MM.1S (cell line): ENCODE measurements at regions not wholly inside any gene's neighbourhood (a gene's known extent, or its start where the extent isn't known, plus 50 kb on each side); places are given as distances from the start of the nearest gene placed in this dataset.

Experiments
- DNase-seq: peaks from one replicate; pipeline ENCODE4 v3.0.0-alpha.2; 2015
- H2AFZ ChIP-seq: fragments of 300-600 bp; sonication (generic); 2 replicates; pipeline ENCODE4 v1.6.0; 2016; ENCODE audit warnings: antibody characterized with exemption, low read length
- H3F3A ChIP-seq: fragments of 300-600 bp; sonication (generic); 2 replicates; pipeline ENCODE4 v1.6.1; 2016; ENCODE audit warnings: mild to moderate bottlenecking, antibody characterized with exemption, low read length, moderate library complexity, mixed read lengths; ENCODE audit not compliant: insufficient read depth
- H3K27ac ChIP-seq: fragments of 300-600 bp; sonication (generic); 2 replicates; pipeline ENCODE4 v1.5.1; 2016; ENCODE audit warnings: mild to moderate bottlenecking, low read length
- H3K27me3 ChIP-seq: fragments of 300-600 bp; sonication (generic); replicated peaks from 2 replicates; pipeline ENCODE4 v1.6.0; 2016; ENCODE audit warnings: low read length; ENCODE audit not compliant: insufficient read depth
- H3K36me3 ChIP-seq: fragments of 300-600 bp; sonication (generic); replicated peaks from 2 replicates; pipeline ENCODE4 v1.6.1; 2016; ENCODE audit warnings: mild to moderate bottlenecking, low read length, mixed read lengths; ENCODE audit not compliant: insufficient read depth
- H3K4me1 ChIP-seq: fragments of 300-600 bp; sonication (generic); 2 replicates; pipeline ENCODE4 v1.6.1; 2016; ENCODE audit warnings: low read length, mixed read lengths
- H3K4me2 ChIP-seq: fragments of 300-600 bp; sonication (generic); 2 replicates; pipeline ENCODE4 v1.6.0; 2016; ENCODE audit warnings: low read depth, low read length
- H3K4me3 ChIP-seq: fragments of 300-600 bp; sonication (generic); 2 replicates; pipeline ENCODE4 v1.5.1; 2016; ENCODE audit warnings: low read length, mixed read lengths
- H3K79me2 ChIP-seq: fragments of 300-600 bp; sonication (generic); 2 replicates; pipeline ENCODE4 v1.6.1; 2016; ENCODE audit warnings: mixed run types, low read length, mixed read lengths
- H3K9ac ChIP-seq: fragments of 300-600 bp; sonication (generic); 2 replicates; pipeline ENCODE4 v1.6.1; 2016; ENCODE audit warnings: low read length, mixed read lengths
- H3K9me2 ChIP-seq: fragments of 300-600 bp; sonication (generic); replicated peaks from 2 replicates; pipeline ENCODE4 v1.6.1; 2016; ENCODE audit warnings: mild to moderate bottlenecking, low read length, mixed read lengths; ENCODE audit not compliant: insufficient read depth
- H3K9me3 ChIP-seq: fragments of 300-600 bp; sonication (generic); replicated peaks from 2 replicates; pipeline ENCODE4 v1.6.1; 2016; ENCODE audit warnings: mild to moderate bottlenecking, low read length, mixed read lengths; ENCODE audit not compliant: insufficient read depth
- H4K20me1 ChIP-seq: fragments of 300-600 bp; sonication (generic); 2 replicates; pipeline ENCODE4 v1.6.1; 2016; ENCODE audit warnings: mild to moderate bottlenecking, low read length, moderate library complexity, mixed read lengths; ENCODE audit not compliant: insufficient read depth
- CTCF ChIP-seq: fragments of 300-600 bp; sonication (generic); IDR thresholded peaks from 2 replicates; pipeline ENCODE4 v1.5.1; 2016; ENCODE audit warnings: antibody characterized with exemption, low read length, mixed read lengths
- EZH2 ChIP-seq: fragments of 300-600 bp; sonication (generic); optimal IDR thresholded peaks from 2 replicates; pipeline ENCODE3; 2017; ENCODE audit warnings: low read depth, mild to moderate bottlenecking, antibody characterized with exemption, low read length, mixed read lengths
- EZH2phosphoT487 ChIP-seq: fragments of 300-600 bp; sonication (generic); IDR thresholded peaks from 2 replicates; pipeline ENCODE4 v1.6.1; 2018; ENCODE audit warnings: antibody characterized with exemption, low read length

- no peaks in the 10 kb centered on the region for H3K9me2 ChIP-seq
- H3K79me2 ChIP-seq: no peaks in the 10 kb centered on the region
- H3F3A ChIP-seq: no peaks in the 10 kb centered on the region
- no peak overlapping the region for H3K27ac ChIP-seq
- no peak overlapping the region for H3K9ac ChIP-seq
- no peaks in the 10 kb centered on the region for H3K4me1 ChIP-seq
- no peaks in the 10 kb centered on the region for H3K9me3 ChIP-seq
- H3K4me2 ChIP-seq: no peak overlapping the region
- H3K4me3 ChIP-seq: no peak overlapping the region
- no peak overlapping the region for H2AFZ ChIP-seq
- H3K27me3 ChIP-seq: no peaks in the 10 kb centered on the region
- H3K36me3 ChIP-seq: no peaks in the 10 kb centered on the region
- no peaks in the 10 kb centered on the region for H4K20me1 ChIP-seq
- TF ChIP-seq EZH2 (no peak), EZH2phosphoT487 (no peak), CTCF (no peak)
- no peak for DNase-seq
These were observed 177.8 kb upstream of the ATP6AP2 start for GRCh38 chrX:40402831-40403533.

- H3K27ac ChIP-seq: no peak overlapping the region
- H3K27me3 ChIP-seq: no peaks in the 10 kb centered on the region
- no peak overlapping the region for H3K9ac ChIP-seq
- no peak for TF ChIP-seq EZH2phosphoT487
- TF ChIP-seq CTCF: no peak
- TF ChIP-seq EZH2: no peak
- no peaks in the 10 kb centered on the region for H3K79me2 ChIP-seq
- no peak overlapping the region for H2AFZ ChIP-seq
- H4K20me1 ChIP-seq: no peaks in the 10 kb centered on the region
- H3K9me2 ChIP-seq: no peaks in the 10 kb centered on the region
- H3K36me3 ChIP-seq: no peaks in the 10 kb centered on the region
- no peaks in the 10 kb centered on the region for H3F3A ChIP-seq
- DNase-seq: no peak
- H3K4me2 ChIP-seq: no peak overlapping the region
- no peaks in the 10 kb centered on the region for H3K4me1 ChIP-seq
- no peak overlapping the region for H3K4me3 ChIP-seq
- H3K9me3 ChIP-seq: no peaks in the 10 kb centered on the region
These were observed 185.7 kb upstream of the ATP6AP2 start for GRCh38 chrX:40395102-40395501.

- Histone ChIP-seq H3K9me2 (no peaks in the 10 kb centered on the region), H4K20me1 (no peaks in the 10 kb centered on the region), H3F3A (no peaks in the 10 kb centered on the region), H3K27me3 (no peaks in the 10 kb centered on the region), H3K9ac (no peak overlapping the region), H3K36me3 (no peaks in the 10 kb centered on the region), H3K79me2 (no peaks in the 10 kb centered on the region), H3K27ac (no peak overlapping the region), H3K4me2 (no peak overlapping the region), H3K4me1 (no peaks in the 10 kb centered on the region), H3K4me3 (no peak overlapping the region), H3K9me3 (no peaks in the 10 kb centered on the region), H2AFZ (no peak overlapping the region)
- DNase-seq: no peak
- TF ChIP-seq EZH2phosphoT487 (no peak), EZH2 (no peak), CTCF (no peak)
These were observed 186.5 kb upstream of the ATP6AP2 start for GRCh38 chrX:40394302-40394701.
